GM18870 (cell line): ENCODE measurements at regions not wholly inside any gene's neighbourhood (a gene's known extent, or its start where the extent isn't known, plus 50 kb on each side); places are given as distances from the start of the nearest gene placed in this dataset.
A peak's percentile ranks its signal among the peaks of the same experiment; 100 is the strongest.

ENCODE experiments used
- ATAC-seq: cut with Tn5 transposase; IDR thresholded peaks from one replicate; pipeline ENCODE4 v1.9.1; 2021; ENCODE audit warnings: moderate library complexity; ENCODE audit not compliant: unreplicated experiment

- no peak for ATAC-seq
Measured at GRCh38 chr13:106850973-106851650, 283.2 kb upstream of the ARGLU1 start.

GRCh38 chr13:106846571-106847448 is 278.9 kb upstream of the ARGLU1 start:
- ATAC-seq: no peak

GRCh38 chr13:106836186-106836802 is 268.4 kb upstream of the ARGLU1 start:
- ATAC-seq: no peak

- ATAC-seq: no peak
Measured at GRCh38 chr13:106835477-106835876, 267.5 kb upstream of the ARGLU1 start.

- ATAC-seq: no peak
Measured at GRCh38 chr13:106821979-106822378, 254.0 kb upstream of the ARGLU1 start.

GRCh38 chr13:106819413-106820180 is 251.7 kb upstream of the ARGLU1 start:
- ATAC-seq: no peak

GRCh38 chr13:106818971-106819370 is 251.0 kb upstream of the ARGLU1 start:
- ATAC-seq: no peak

- no peak for ATAC-seq
Measured at GRCh38 chr13:106815545-106815944, 247.6 kb upstream of the ARGLU1 start.

GRCh38 chr13:106814463-106814862 is 246.5 kb upstream of the ARGLU1 start:
- no peak for ATAC-seq

GRCh38 chr13:106810069-106810468 is 242.1 kb upstream of the ARGLU1 start:
- ATAC-seq: no peak

- ATAC-seq: no peak
Measured at GRCh38 chr13:106804991-106805390, 237.1 kb upstream of the ARGLU1 start.

GRCh38 chr13:106802917-106803316 is 235.0 kb upstream of the ARGLU1 start:
- no peak for ATAC-seq

GRCh38 chr13:106799781-106800335 is 231.9 kb upstream of the ARGLU1 start:
- no peak for ATAC-seq

- no peak for ATAC-seq
Measured at GRCh38 chr13:106797081-106797640, 229.2 kb upstream of the ARGLU1 start.

GRCh38 chr13:106796280-106797047 is 228.5 kb upstream of the ARGLU1 start:
- ATAC-seq: peak; percentile 54

- ATAC-seq: no peak
Measured at GRCh38 chr13:106795847-106796246, 227.9 kb upstream of the ARGLU1 start.

GRCh38 chr13:106794117-106794516 is 226.2 kb upstream of the ARGLU1 start:
- ATAC-seq: no peak

GRCh38 chr13:106789911-106790310 is 222.0 kb upstream of the ARGLU1 start:
- no peak for ATAC-seq

- no peak for ATAC-seq
Measured at GRCh38 chr13:106786006-106786563, 218.1 kb upstream of the ARGLU1 start.
